ENCODE measurements at regions not wholly inside any gene's neighbourhood (a gene's known extent, or its start where the extent isn't known, plus 50 kb on each side); places are given as distances from the start of the nearest gene placed in this dataset.

DNA sequence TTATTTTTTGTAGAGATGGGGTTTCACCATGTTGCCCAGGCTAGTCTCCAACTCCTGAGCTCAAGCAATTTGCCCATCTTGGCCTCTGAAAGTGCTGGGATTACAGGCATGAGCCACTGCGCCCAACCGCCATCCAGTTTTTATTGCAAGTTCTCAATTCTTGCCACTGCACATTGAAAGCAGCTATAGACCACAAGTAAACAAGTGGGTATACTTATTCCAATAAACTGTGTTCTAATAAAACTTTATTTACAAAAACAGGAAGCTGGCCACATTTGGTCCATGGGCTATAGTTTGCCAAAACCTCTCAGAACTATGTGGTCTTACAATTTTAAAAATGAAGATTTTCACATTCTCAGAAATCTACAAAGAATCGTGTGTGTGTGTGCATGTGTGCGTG lies 313.6 kb upstream of the RASGEF1B start:
- no peak for TF ChIP-seq SPI1 (IDR thresholded peaks at IDR 0.05; ENCODE audit: borderline replicate concordance, insufficient read depth, low read depth, low read length)
- TF ChIP-seq, protein P1, sequence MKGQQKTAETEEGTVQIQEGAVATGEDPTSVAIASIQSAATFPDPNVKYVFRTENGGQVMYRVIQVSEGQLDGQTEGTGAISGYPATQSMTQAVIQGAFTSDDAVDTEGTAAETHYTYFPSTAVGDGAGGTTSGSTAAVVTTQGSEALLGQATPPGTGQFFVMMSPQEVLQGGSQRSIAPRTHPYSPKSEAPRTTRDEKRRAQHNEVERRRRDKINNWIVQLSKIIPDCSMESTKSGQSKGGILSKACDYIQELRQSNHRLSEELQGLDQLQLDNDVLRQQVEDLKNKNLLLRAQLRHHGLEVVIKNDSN (IDR thresholded peaks at IDR 0.05; ENCODE audit: borderline replicate concordance, extremely low read length, insufficient read depth, low read depth, low read length), result no peak
- TF ChIP-seq TAF1 (IDR thresholded peaks at IDR 0.05; ENCODE audit: borderline replicate concordance, low read depth, low read length), result no peak
- TF ChIP-seq SREBF2 (IDR thresholded peaks at IDR 0.05; ENCODE audit: low read length), result no peak
- no peak for TF ChIP-seq MEF2A (IDR thresholded peaks at IDR 0.05; ENCODE audit: insufficient read depth, low read depth, low read length)
- no peak for TF ChIP-seq NFIC (IDR thresholded peaks at IDR 0.05; ENCODE audit: low read depth, low read length)
- TF ChIP-seq TARDBP (IDR thresholded peaks at IDR 0.05; ENCODE audit: borderline replicate concordance), result no peak
- TF ChIP-seq, protein P2, sequence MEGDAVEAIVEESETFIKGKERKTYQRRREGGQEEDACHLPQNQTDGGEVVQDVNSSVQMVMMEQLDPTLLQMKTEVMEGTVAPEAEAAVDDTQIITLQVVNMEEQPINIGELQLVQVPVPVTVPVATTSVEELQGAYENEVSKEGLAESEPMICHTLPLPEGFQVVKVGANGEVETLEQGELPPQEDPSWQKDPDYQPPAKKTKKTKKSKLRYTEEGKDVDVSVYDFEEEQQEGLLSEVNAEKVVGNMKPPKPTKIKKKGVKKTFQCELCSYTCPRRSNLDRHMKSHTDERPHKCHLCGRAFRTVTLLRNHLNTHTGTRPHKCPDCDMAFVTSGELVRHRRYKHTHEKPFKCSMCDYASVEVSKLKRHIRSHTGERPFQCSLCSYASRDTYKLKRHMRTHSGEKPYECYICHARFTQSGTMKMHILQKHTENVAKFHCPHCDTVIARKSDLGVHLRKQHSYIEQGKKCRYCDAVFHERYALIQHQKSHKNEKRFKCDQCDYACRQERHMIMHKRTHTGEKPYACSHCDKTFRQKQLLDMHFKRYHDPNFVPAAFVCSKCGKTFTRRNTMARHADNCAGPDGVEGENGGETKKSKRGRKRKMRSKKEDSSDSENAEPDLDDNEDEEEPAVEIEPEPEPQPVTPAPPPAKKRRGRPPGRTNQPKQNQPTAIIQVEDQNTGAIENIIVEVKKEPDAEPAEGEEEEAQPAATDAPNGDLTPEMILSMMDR (IDR thresholded peaks at IDR 0.05 in 2 of 3, conservative IDR thresholded peaks at IDR 0.05 in 1 of 3; ENCODE audit: control insufficient read depth in 2 of 3, extremely low read depth in 1 of 3, insufficient read depth in 1 of 3, low read depth in 3 of 3, low read length in 3 of 3), result no peak
- no peak for TF ChIP-seq STAT3 (IDR thresholded peaks at IDR 0.05; ENCODE audit: low read depth, low read length)
- TF ChIP-seq SRF (IDR thresholded peaks at IDR 0.05; ENCODE audit: low read depth in 2 of 2, low read length in 2 of 2), result no peak

Measured in GM12878 (cell line).